NCI-H1092 treated with DMSO at 0.1 percent for 48 hours (cell line): ENCODE measurements at regions not wholly inside any gene's neighbourhood (a gene's known extent, or its start where the extent isn't known, plus 50 kb on each side); places are given as distances from the start of the nearest gene placed in this dataset.
"Not testable (repeated sequence)": the region's sequence is repeated elsewhere in the genome, so short reads cannot be mapped to it uniquely, and the experiment has no call there.

Experiments
- DNase-seq: peaks from one replicate; lab custom pipeline; 2025; lab: John Stamatoyannopoulos, UW

DNA sequence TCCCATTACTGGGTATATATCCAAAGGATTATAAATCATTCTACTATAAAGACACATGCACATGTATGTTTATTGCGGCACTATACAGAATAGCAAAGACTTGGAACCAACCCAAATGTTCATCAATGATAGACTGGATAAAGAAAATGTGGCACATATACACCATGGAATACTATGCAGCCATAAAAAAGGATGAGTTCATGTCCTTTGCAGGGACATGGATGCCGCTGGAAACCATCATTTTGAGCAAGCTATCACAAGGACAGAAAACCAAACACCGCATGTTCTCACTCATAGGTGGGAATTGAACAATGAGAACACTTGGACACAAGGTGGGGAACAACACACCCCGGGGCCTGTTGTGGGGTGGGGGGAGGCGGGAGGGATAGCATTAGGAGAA lies 57.0 kb upstream of the NEUROD1 start:
- not testable (repeated sequence) for DNase-seq

DNA sequence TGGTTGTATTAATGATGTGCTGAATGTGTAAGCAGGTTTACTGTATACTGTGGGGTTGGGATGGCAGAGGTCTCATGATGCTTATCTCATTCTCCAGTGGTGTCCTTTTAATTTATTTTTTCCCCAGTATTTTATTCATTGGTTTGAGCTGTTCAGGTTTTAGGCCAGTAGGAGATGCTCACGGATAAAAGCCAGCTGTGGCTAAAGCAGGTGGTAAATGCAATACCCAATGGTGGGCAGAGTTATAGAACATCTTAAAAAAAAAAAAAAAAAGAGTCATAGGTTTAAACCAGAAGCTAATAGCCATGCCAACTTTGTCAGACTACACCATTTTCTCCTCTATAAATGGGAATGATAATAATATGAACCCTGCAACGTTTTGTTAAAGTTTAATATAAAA lies 57.8 kb upstream of the NEUROD1 start:
- no peak for DNase-seq

DNA sequence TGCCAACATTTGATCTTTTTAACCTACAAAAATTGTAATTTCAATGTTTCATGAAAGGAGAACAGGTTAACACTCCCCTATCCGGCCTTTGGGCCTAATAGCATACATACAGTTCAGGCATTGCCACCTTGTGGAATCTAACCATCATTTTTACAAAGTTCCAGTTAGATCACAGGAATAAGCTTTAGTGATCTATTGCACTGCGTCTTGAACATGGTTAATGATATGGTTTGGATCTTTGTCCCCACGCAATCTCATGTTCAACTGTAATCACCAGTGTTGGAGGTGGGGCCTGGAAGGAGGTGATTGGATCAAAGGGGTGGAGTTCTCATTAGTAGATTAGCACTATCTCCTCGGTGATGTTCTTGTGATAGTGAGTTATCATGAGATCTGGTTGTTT lies 58.2 kb upstream of the NEUROD1 start:
- DNase-seq = no peak

DNA sequence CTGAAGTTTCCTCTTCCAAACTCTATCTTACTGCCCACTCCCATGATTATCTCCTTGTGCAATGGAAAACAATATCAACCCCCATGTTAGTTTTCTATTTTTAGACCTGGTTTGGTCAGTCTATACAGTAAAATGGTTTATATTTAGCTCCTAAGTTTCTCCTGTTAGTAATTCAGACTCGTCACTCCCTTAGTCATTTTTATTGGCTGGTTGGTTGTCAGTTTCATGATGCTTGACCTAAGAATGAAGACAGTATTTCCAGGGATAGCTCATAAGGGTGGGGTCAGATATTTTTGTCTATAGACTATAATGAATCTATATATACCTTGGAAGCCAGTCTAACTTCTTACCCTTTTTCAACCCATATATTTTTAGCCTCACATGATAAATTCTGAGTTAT lies 61.4 kb upstream of the NEUROD1 start:
- DNase-seq = no peak

DNA sequence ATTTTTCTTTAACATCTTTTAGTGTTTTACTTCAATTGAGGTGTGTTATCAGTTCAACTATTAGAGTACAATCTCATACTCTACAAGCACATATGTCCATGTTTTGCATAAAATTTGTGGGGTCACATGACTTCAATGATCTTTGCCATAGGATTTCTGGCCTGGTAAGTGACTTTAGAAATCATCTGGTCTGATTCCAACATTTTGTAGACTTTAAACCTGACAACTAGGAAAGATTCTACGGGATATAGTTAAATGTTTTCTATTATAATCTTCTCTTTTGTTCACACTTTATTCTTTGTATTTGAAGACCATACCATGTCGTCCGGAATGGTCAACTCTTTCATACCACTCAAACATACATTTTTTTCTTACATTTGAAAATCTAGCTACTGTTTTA lies 62.0 kb upstream of the NEUROD1 start:
- DNase-seq = no peak

DNA sequence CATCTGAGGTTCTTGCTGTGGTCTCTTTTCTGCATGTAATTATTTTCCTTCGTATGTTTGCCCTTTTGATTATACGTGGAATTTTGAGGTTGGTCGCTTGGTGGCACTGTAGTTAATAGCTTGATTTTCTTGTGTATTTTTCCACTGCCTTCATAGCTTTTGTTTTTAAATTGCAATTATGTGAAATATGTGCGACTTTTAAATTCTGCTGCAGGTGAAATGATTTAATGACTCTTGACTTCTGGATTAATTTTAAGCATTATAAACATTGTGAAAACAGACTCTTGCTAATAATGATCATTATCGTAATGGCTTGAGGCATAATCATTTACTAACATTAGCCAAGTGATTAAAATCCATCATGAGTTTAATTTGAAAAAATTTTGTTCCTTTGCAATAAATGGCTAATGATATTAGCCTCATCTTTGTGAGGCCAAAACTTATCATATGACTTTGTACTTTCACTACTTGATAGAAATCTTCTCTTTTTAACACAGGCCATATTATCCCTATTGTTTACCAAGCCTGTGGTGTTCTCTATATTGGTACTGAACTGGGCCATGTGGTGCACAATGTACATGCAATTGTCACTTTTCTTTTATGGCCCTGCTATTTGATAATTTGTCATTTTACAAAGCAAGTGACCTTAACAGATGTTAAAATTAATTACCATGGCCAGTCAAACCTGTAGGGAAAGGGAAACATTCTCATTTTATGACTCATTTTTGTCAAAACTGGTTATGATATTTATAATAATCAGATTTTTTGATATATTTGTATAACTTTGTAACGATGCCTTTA lies 62.8 kb upstream of the NEUROD1 start:
- peak; percentile 32 for DNase-seq

DNA sequence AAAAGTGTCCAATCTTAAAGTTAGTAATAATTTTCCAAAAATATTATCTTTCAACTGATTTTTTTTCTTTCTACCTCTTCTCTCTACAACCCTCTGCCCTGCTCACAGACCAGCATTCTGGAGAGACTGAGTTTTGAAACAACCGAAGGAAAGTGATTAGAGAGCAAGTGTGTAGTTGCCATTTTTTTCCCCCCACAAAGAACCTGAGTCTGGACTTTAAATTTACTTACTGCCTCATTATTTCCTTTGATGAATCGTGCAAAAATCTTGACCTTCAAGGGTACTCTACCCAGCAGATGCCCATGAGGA lies 63.4 kb upstream of the NEUROD1 start:
- DNase-seq = no peak

DNA sequence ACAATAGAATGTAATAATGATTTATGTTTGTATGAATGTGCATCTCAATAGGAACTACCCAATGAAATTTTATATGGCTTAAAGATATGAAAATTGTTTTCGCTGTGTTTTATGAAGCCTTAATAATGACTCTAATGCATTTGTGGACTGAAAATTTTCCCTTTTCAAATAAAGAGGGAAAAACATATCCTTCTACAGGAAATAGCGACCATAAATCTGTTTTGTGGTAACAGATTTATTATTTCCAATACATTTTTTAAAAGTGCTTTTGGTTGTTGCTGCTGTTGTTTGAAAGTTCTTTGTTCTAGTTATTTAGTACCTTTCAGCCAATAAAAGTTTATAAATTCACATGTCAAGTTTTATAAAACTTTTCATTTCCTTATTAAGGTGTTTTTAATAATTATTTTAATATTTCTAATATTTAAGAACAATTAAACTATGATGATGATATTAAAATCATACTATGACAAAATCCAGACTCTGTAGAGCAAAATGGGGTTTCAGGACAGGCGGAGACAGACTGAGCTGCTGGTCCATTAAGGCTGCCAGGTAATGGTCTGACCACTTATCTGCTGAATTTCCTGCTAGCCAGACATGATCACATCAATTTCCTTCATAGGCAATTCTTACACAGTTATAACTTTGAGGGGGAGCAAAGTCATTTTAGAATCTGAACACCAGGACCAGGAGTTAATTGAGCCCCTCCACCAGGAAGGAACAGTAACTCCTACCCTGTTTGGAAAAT lies 65.7 kb upstream of the NEUROD1 start:
- DNase-seq = no peak

DNA sequence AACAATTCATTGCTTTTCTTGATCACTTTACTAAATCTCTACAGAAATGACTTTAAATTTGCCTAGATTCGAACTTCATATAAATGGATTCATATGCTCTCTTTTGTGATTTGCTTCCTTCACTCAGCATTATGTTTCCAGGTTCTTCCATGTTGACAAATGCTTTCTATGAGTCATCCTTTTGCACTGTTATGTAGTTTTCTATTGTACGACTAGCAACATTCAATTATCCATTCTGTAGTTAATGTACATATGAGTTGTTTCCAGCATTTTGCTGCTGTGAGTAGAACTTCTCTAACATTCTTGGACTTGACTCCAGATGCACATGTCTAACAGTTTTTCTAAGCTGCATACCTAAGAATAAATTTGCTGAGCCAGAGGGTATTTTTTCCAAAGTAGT lies 66.5 kb upstream of the NEUROD1 start:
- no peak for DNase-seq

DNA sequence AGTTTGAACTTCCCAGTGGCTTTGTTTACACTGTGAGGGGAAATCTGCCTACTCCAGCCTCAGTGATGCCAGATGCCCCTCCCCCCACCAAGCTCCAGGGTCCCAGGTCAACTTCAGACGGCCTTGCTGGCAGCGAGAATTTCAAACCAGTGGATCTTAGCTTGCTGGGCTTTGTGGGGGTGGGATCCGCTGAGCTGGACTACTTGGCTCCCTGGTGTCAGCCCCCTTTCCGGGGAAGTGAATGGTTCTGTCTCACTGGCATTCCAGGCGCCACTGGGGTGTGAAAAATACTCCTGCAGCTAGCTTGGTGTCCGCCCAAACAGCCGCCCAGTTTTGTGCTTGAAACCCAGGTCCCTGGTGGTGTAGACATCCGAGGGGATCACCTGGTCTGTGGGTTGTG lies 70.0 kb upstream of the NEUROD1 start:
- no peak for DNase-seq

DNA sequence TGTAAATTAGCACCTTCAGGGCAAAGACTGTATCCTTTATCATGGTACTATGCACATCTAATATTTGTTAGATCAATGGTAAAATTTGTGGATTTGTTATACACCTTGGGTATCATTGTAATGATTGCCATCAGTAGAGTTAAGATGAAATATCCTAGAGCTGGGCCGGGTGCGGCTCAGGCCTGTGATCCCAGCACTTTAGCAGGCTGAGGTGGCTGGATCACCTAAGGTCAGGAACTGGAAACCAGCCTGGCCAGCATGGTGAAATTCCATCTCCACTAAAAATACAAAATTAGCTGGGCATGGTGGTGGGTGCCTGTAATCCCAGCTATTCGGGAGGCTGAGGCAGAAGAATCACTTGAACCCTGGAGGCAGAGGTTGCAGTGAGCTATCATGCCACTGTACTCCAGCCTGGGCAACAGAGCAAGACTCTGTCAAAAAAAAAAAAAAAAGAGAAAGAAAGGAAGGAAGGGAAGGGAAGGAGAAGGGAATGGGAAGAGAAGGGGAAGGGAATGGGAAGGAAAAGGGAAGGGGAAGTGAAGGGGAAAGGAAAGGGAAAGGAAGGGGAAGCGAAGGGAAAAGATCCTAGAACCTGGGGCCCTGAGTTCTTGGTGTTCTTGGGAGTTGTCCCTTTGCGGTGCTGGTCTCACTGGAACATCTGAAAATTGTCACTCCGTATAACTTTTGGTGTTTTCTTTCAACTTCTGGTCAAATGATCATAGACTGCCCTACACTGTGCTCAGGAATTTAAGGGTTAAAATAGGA lies 71.1 kb upstream of the NEUROD1 start:
- DNase-seq = no peak

DNA sequence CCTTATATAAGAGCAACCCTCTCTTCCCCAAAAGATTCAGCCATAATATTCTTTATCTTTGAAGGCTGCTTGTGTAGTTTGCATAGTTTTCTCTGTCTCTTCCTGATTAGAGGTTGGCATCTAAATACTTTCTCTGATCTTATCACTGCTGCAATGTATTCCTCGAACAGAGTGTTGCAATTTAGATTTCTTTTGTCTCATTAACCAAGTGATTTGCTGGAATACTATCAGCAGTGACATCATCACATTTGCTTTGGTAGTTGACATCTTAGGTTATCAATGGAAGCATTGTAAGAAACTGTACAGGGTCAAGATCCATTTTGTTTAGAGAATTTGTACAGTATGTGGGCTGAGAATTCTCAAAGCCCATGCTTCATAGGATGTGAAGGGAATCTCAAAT lies 72.0 kb upstream of the NEUROD1 start:
- no peak for DNase-seq

DNA sequence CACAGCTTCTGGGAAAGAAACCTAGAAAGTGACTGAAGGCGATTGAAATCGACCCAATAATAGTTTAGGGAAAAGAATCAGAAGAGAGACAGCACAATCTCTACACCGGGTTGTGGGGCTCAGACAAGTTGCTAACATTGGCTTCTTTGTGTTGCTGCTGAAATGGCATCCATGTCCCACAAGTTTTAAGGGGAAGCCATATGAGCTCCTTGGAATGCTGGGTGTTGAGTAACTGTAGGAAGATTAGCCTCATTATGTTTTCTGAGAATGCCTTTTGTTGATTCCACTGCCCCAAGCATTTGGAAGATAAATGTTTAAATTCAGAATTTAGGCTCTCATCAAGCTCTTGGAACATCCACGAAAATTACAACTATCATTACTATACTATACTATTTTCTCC lies 73.4 kb upstream of the NEUROD1 start:
- DNase-seq = no peak

DNA sequence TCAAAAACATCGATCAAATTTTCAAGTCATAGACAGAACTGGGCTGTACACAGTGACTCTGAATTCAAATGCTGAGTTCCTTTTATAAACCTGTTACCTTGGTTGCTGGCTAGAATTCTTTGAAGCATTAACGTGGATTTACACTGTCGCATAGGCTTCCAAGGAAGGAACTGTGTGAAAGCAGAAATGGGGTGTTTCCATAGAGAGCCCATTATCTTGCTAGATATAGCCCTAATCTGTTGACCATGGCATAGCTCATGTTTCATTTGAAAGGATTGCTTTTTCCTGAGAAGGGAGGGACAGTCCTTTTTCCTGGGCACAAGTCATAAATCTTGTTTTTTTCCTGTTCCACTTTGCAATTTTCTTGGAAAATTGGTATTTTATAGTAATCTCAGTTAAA lies 73.8 kb upstream of the NEUROD1 start:
- no peak for DNase-seq

DNA sequence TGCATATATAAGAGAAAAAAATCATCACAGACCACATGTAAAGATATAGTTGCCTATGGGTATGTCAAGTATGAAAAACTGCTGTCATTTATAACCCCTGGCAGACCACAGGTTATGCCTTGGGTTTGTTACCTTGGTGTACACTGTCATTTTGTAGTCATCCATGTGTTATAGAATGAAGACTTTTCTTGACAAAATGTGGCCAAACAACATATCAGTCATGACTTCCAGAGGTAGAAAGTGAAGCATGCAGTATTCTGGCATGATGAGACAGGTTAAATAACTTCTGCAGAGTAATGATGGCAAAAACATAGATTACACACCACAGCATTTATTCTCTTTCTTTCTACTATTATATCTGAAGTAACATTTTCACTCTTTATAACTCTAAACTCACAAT lies 74.9 kb upstream of the NEUROD1 start:
- DNase-seq = no peak

DNA sequence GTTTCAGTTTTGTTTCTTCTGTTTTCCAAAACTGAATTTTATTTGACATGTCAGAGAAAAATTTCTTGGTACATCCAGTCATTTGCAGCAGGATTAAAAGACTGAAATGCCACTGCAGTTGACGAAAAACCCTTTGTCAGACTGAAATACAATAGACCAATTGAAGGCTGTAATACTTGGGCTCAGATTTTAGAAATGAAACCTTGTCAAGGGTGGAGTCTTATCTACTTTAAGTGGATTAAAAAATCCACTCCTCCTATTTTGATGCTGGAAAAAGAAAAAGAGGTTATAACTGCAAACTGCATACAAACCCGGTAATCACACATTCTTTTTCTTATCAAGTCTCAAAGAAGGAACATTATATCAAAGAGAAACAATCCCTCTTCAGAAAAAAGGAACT lies 80.2 kb upstream of the NEUROD1 start:
- DNase-seq = no peak

DNA sequence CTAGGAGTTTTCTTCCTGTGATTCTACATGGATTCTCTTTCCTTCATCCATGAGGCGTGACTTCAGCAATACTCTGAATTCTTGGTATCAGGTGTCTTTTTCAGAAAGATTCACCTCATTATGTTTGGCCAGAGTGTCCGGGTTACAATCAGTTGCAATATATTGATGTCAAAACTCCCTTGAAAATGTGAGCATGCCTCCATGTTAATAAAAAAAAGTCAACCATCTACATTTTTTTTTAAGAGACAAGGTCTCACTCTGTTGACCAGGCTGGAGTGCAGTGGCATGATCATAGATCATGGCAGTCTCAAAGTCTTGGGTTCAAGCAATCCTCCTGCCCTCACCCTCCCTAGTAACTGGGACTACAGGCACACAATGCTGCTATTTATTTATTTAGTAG lies 80.9 kb upstream of the NEUROD1 start:
- DNase-seq = no peak

DNA sequence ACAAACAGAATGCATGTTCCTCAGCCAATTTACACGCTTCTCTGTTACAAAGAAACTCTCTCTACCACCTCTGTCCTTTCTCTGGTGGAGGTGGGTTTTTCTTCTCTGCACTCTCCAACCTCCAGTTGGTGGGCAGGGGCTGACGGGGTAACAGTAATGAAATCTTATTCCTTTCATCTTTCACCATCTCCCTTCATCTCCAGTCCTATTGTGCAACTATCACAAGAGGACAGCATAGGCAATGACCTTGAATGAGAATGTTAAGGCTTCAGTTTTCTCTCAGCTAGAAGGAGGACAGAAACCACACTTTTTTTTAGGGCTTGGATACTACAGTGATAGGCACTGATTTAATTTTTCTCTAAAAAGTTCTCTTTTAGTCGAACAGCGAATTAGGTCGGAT lies 81.7 kb upstream of the NEUROD1 start:
- DNase-seq = no peak

DNA sequence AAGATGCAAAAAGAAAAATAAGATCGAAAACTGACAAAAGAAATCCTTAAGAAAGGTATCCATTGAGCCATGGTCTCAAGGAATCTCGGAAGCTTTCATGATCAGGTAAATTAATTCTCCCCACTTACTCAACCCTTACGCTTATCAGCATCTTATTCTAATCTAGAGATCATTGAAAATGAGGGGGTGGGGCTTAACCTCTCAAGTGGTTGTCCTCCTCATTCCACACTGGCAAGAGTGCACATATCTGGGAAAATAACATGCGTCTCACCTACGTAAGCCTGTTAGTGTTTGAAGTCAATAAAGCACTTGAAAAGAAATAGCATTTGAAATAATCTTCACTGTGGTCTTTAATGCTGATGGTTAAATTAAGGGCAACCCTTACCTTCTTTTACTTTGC lies 82.5 kb upstream of the NEUROD1 start:
- no peak for DNase-seq

DNA sequence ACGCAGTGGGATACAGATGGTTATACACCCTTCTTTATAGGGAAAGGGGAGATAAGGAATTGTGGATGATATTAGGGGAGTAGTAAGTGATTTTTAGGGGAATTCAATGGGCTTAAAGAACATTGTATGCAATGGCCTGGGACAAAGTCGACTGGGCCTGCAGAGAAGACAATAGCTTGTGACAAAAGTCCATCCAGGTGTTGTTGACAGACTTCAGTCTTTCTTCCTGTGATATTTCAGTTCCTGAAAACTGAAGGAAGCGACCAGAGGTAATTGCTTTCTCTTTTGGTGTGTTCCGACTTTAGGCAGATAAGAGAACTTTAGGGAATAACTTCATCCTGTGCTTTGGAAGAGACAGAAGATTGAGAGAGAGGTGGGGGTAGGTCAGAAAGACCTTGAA lies 83.1 kb upstream of the NEUROD1 start:
- DNase-seq = no peak

DNA sequence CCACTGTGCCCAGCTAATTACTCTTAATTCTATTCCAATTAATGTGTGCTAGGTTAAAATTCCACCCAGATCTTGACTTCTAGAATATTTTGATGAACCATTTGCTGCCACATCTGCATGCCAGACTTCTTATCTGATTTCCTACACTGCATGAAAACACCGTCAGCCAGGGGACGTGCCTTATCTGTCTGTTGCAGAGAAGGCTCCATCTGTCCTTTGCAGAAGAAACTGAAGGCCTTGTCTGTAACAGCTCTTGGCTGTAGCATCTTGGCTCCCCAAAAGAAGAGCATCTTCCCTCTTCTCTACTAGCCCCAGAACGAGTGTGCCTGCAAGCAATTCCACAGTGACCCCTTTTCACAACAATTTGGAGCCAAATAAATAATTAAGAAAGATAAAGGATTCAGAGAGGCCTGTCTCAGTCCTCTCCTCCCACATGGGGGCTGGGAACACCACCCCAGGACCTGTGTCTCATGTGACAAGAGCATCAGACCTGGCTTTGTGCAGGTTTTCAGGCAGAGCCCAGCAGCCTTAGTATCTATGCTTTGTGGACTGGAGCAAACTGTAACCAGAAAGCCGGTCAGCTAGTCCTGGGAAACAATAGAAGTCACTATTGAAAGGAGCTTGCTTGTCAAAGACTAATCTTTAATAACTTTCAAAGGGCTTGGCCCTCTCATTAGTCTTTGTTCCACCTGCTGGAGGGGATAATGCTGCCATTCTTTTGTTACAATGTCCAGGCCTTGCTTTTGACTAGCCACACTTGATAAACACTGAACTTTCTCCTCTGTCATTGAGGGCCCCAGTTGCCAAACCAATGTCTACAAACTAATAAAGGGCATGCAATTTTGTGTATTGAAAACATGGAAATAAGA lies 84.0 kb upstream of the NEUROD1 start:
- no peak for DNase-seq

DNA sequence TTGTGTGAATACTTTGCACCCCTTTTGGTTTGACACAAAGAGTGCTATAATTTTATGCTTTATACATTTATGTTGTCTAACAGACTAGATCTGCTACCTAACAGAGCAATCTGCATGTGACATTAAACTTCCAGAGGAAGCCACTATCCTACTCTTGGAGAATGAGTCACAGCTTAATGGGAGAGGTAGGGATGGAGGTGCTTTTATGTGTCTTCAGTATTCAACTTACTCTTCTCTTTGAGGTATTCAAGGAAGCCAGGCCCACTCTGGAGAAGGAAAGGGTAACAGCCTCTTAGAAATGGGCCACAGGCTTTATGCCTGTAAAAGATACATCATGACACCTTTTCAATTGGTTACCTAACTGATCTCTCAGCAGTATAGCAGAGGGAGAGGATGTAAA lies 85.8 kb upstream of the NEUROD1 start:
- no peak for DNase-seq
